Omental fat pad (tissue), 3 donors: ENCODE measurements at regions not wholly inside any gene's neighbourhood (a gene's known extent, or its start where the extent isn't known, plus 50 kb on each side); places are given as distances from the start of the nearest gene placed in this dataset.

ENCODE experiments used
- ATAC-seq: fragments of 150-250 bp; one replicate; pipeline ENCODE4 v1.9.1; 2016; ENCODE audit warnings: mild to moderate bottlenecking, moderate library complexity; ENCODE audit not compliant: low FRiP score
- DNase-seq: peaks from one replicate; pipeline ENCODE4 v3.0.0-alpha.2; 2019; ENCODE audit warnings: low spot score
- CTCF ChIP-seq, 3 donors: fragments of 450-650 bp; IDR thresholded peaks; one replicate each; pipeline ENCODE4 v1.5.1; 2016 to 2017; ENCODE audit warnings: antibody characterized with exemption in 3 of 3, mild to moderate bottlenecking in 3 of 3, moderate library complexity in 2 of 3

GRCh38 chr4:71841336-71841735 lies 57.5 kb upstream of the GC start:
- ATAC-seq: no peak
- no peak for TF ChIP-seq CTCF (IDR thresholded peaks at IDR 0.05)
- no peak for DNase-seq

GRCh38 chr4:71847300-71847699 lies 63.4 kb upstream of the GC start:
- ATAC-seq (no peak), DNase-seq (no peak)

GRCh38 chr4:71855944-71856343 lies 72.1 kb upstream of the GC start:
- ATAC-seq: no peak
- TF ChIP-seq CTCF (IDR thresholded peaks at IDR 0.05): no peak
- no peak for DNase-seq

More at GRCh38 chr4:71847300-71847699, 63.4 kb upstream of the GC start:
- no peak for TF ChIP-seq CTCF (IDR thresholded peaks at IDR 0.05)

- ATAC-seq (no peak), DNase-seq (no peak)
- no peak for TF ChIP-seq CTCF (IDR thresholded peaks at IDR 0.05)
Observed at GRCh38 chr4:71857713-71858451, 74.0 kb upstream of the GC start.

GRCh38 chr4:71860643-71861042 lies 76.8 kb upstream of the GC start:
- TF ChIP-seq CTCF (IDR thresholded peaks at IDR 0.05): no peak
- DNase-seq (no peak), ATAC-seq (no peak)

GRCh38 chr4:71862315-71862714 lies 78.4 kb upstream of the GC start:
- ATAC-seq (no peak), DNase-seq (no peak)
- no peak for TF ChIP-seq CTCF (IDR thresholded peaks at IDR 0.05)

- DNase-seq (no peak), ATAC-seq (no peak)
- TF ChIP-seq CTCF (IDR thresholded peaks at IDR 0.05): no peak
Observed at GRCh38 chr4:71863457-71863856, 79.6 kb upstream of the GC start.
